GM23338 (cell line): ENCODE measurements at regions not wholly inside any gene's neighbourhood (a gene's known extent, or its start where the extent isn't known, plus 50 kb on each side); places are given as distances from the start of the nearest gene placed in this dataset.

Experiments used
- ATAC-seq: fragments of 200-7000 bp; cut with Tn5 transposase; 3 replicates; pipeline ENCODE4 v1.9.1; 2020
- DNase-seq: peaks from one replicate; pipeline ENCODE4 v3.0.0-alpha.2; 2015; ENCODE audit warnings: low spot score
- H2AFZ ChIP-seq: fragments of 200-600 bp; sonication (generic); 2 replicates; pipeline ENCODE4 v1.8.0; 2016; ENCODE audit warnings: antibody characterized with exemption, mild to moderate bottlenecking, moderate library complexity
- H3F3A ChIP-seq: fragments of 200-600 bp; sonication (generic); replicated peaks from 2 replicates; pipeline ENCODE4 v1.8.0; 2017; ENCODE audit warnings: antibody characterized with exemption, mixed run types, low read depth
- H3K27ac ChIP-seq: fragments of 200-600 bp; sonication (generic); 2 replicates; pipeline ENCODE4 v1.6.1; 2016; ENCODE audit warnings: low read depth
- H3K27me3 ChIP-seq: fragments of 200-600 bp; sonication (generic); 2 replicates; pipeline ENCODE4 v1.8.0; 2016; ENCODE audit warnings: mild to moderate bottlenecking, mixed run types, moderate library complexity; ENCODE audit not compliant: insufficient read depth
- H3K36me3 ChIP-seq: fragments of 200-600 bp; sonication (generic); 2 replicates; pipeline ENCODE4 v1.8.0; 2016; ENCODE audit warnings: mild to moderate bottlenecking; ENCODE audit not compliant: insufficient read depth
- H3K4me1 ChIP-seq: fragments of 200-600 bp; sonication (generic); 2 replicates; pipeline ENCODE4 v1.8.0; 2016; ENCODE audit warnings: mild to moderate bottlenecking, moderate library complexity; ENCODE audit not compliant: insufficient read depth
- H3K4me2 ChIP-seq: fragments of 200-600 bp; sonication (generic); 2 replicates; pipeline ENCODE4 v1.7.1; 2017; ENCODE audit warnings: mixed run types
- H3K4me3 ChIP-seq: fragments of 200-600 bp; sonication (generic); 2 replicates; pipeline ENCODE4 v1.6.1; 2016; ENCODE audit warnings: mixed run types
- H3K79me2 ChIP-seq: fragments of 200-600 bp; sonication (generic); replicated peaks from 2 replicates; pipeline ENCODE4 v1.8.0; 2017; ENCODE audit warnings: mild to moderate bottlenecking; ENCODE audit not compliant: insufficient read depth
- H3K9me2 ChIP-seq: fragments of 200-600 bp; sonication (generic); 2 replicates; pipeline ENCODE4 v1.8.0; 2017; ENCODE audit not compliant: insufficient read depth
- H4K20me1 ChIP-seq: fragments of 200-600 bp; sonication (generic); replicated peaks from 2 replicates; pipeline ENCODE4 v1.8.0; 2017; ENCODE audit warnings: mild to moderate bottlenecking; ENCODE audit not compliant: insufficient read depth
- H3K27ac Mint-ChIP-seq: 2 replicates; pipeline ENCODE4 v1.8.0; 2020; ENCODE audit warnings: inconsistent platforms, mild to moderate bottlenecking, moderate library complexity, mixed read lengths
- H3K27me3 Mint-ChIP-seq: 3 replicates; pipeline ENCODE4 v1.8.0; 2022; ENCODE audit warnings: low read depth, mild to moderate bottlenecking, moderate library complexity, mixed read lengths, inconsistent platforms; ENCODE audit not compliant: insufficient read depth, poor library complexity
- H3K36me3 Mint-ChIP-seq: 3 replicates; pipeline ENCODE4 v1.8.0; 2021; ENCODE audit warnings: low read depth, mild to moderate bottlenecking, inconsistent platforms, moderate library complexity, mixed read lengths
- H3K4me1 Mint-ChIP-seq: 3 replicates; pipeline ENCODE4 v1.8.0; 2020; ENCODE audit warnings: mild to moderate bottlenecking, inconsistent platforms, mixed read lengths
- H3K4me3 Mint-ChIP-seq: 3 replicates; pipeline ENCODE4 v1.8.0; 2021; ENCODE audit warnings: moderate library complexity, mild to moderate bottlenecking, inconsistent platforms, mixed read lengths
- H3K9me3 Mint-ChIP-seq: 3 replicates; pipeline ENCODE4 v1.8.0; 2020; ENCODE audit warnings: moderate library complexity, mild to moderate bottlenecking, inconsistent platforms, mixed read lengths
- CREB1 ChIP-seq: fragments of 250-450 bp; sonication (Bioruptor Pico); IDR thresholded peaks from 2 replicates; pipeline ENCODE4 v1.5.0; 2020; ENCODE audit warnings: low read depth, mild to moderate bottlenecking, moderate library complexity
- ETS1 ChIP-seq: IDR thresholded peaks from 2 replicates; pipeline ENCODE4 v1.6.1; 2016; ENCODE audit warnings: antibody characterized with exemption
- EZH2 ChIP-seq: fragments of 200-600 bp; sonication (generic); IDR thresholded peaks from one replicate; pipeline ENCODE4 v1.8.0; 2017; ENCODE audit warnings: antibody characterized with exemption, mild to moderate bottlenecking, low read depth; ENCODE audit not compliant: unreplicated experiment
- EZH2phosphoT487 ChIP-seq: fragments of 200-600 bp; sonication (generic); IDR thresholded peaks from one replicate; pipeline ENCODE4 v1.8.1; 2018; ENCODE audit warnings: antibody characterized with exemption; ENCODE audit not compliant: unreplicated experiment
- JUNB ChIP-seq: IDR thresholded peaks from one replicate; pipeline ENCODE4 v1.6.1; 2016; ENCODE audit warnings: antibody characterized with exemption; ENCODE audit not compliant: unreplicated experiment
- NANOG ChIP-seq: IDR thresholded peaks from 2 replicates; pipeline ENCODE4 v1.6.1; 2016; ENCODE audit warnings: antibody characterized with exemption, borderline replicate concordance
- POLR2AphosphoS5 ChIP-seq: IDR thresholded peaks from 2 replicates; pipeline ENCODE4 v1.6.1; 2016; ENCODE audit warnings: antibody characterized with exemption, low read depth
- ZNF114 ChIP-seq: fragments of 250-450 bp; sonication (Bioruptor Pico); IDR thresholded peaks from 2 replicates; pipeline ENCODE4 v1.5.0; 2020; ENCODE audit warnings: mild to moderate bottlenecking, moderate library complexity
- ZNF331 ChIP-seq: fragments of 250-450 bp; sonication (Bioruptor Pico); IDR thresholded peaks from 2 replicates; pipeline ENCODE4 v1.5.0; 2020; ENCODE audit warnings: low read depth, mild to moderate bottlenecking, moderate library complexity
- ZNF462 ChIP-seq: fragments of 250-450 bp; sonication (Bioruptor Pico); IDR thresholded peaks from 2 replicates; pipeline ENCODE4 v1.5.0; 2020; ENCODE audit warnings: mild to moderate bottlenecking, moderate library complexity
- TF ChIP-seq, protein P1 (sequence below), 2 experiments: fragments of 200-600 bp in 1 of 2; sonication (generic) in 1 of 2; conservative IDR thresholded peaks; 2 replicates each; pipeline versions ENCODE4 v1.5.1 to v1.6.1; 2016 to 2017; ENCODE audit warnings: antibody characterized with exemption in 2 of 2, low read depth in 2 of 2, mild to moderate bottlenecking in 2 of 2, moderate library complexity in 1 of 2

DNA sequence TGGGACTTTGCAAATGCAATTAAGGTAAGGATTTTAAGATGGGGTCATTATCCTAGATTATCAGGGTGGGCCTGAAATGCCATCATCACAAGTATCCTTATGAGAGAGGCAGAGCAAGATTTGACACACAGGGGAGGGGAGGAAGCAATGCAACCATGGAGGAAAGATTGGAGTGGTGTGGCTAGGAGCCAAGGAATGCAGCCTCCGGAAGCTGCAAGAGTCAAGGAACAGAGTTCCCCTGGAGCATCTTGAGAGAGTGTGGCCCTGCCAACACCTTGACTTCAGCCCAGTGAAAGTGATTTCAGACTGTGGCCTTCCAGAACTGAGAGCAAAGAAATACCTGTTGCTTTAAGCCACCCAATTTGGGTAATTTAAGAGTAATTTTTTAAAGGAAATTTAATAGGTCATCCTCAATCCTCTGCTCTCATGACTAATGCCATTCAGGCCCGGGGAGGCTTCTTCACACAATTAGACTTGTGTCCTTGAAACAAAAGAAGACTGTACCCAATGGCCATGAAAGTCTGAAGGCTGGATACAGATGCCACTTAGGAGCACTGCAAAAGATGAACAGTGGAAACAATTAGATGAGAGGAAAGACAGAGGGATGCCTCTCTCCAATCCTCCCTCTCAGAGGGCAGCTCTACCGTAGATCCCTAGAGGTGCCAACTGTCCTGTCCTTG lies 250.3 kb upstream of the ID2 start (continued):
- TF ChIP-seq, protein P1, sequence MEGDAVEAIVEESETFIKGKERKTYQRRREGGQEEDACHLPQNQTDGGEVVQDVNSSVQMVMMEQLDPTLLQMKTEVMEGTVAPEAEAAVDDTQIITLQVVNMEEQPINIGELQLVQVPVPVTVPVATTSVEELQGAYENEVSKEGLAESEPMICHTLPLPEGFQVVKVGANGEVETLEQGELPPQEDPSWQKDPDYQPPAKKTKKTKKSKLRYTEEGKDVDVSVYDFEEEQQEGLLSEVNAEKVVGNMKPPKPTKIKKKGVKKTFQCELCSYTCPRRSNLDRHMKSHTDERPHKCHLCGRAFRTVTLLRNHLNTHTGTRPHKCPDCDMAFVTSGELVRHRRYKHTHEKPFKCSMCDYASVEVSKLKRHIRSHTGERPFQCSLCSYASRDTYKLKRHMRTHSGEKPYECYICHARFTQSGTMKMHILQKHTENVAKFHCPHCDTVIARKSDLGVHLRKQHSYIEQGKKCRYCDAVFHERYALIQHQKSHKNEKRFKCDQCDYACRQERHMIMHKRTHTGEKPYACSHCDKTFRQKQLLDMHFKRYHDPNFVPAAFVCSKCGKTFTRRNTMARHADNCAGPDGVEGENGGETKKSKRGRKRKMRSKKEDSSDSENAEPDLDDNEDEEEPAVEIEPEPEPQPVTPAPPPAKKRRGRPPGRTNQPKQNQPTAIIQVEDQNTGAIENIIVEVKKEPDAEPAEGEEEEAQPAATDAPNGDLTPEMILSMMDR (conservative IDR thresholded peaks at IDR 0.05; ENCODE audit: low read depth in 2 of 2) = no peak
- TF ChIP-seq JUNB (no peak), ETS1 (no peak), EZH2phosphoT487 (no peak), CREB1 (CRISPR knock-in tag) (no peak), NANOG (no peak), POLR2AphosphoS5 (no peak)

GRCh38 chr2:8432706-8433336 lies 249.0 kb upstream of the ID2 start:
- peaks cover 3% of the 10 kb centered on the region; the same call in 1 of the 2 replicates for H3K9me2 ChIP-seq
- H3K36me3 ChIP-seq = no peaks in the 10 kb centered on the region
- no peak overlapping the region for H3K4me2 ChIP-seq
- H3K79me2 ChIP-seq = no peaks in the 10 kb centered on the region
- no peak overlapping the region for H3K4me3 ChIP-seq
- Mint-ChIP-seq H3K4me1 (peaks cover 10% of the 10 kb centered on the region), H3K36me3 (0 out of 3 replicates have a peak, but pooled peaks cover 5% of the 10 kb centered on the region), H3K4me3 (no peak overlapping the region), H3K27me3 (peaks cover 4% of the 10 kb centered on the region), H3K27ac (no peak overlapping the region), H3K9me3 (peaks cover 8% of the 10 kb centered on the region)
- TF ChIP-seq POLR2AphosphoS5 (no peak), CREB1 (CRISPR knock-in tag) (no peak), JUNB (no peak), NANOG (no peak), ZNF462 (CRISPR knock-in tag) (no peak), ZNF114 (CRISPR knock-in tag) (no peak), EZH2 (no peak), ZNF331 (CRISPR knock-in tag) (no peak), EZH2phosphoT487 (no peak)
- TF ChIP-seq, protein P1 (conservative IDR thresholded peaks at IDR 0.05; ENCODE audit: low read depth in 2 of 2) = no peak
- no peaks in the 10 kb centered on the region for H3K27me3 ChIP-seq
- H2AFZ ChIP-seq = no peak overlapping the region
- no peaks in the 10 kb centered on the region for H3F3A ChIP-seq
- DNase-seq = no peak
- no peak overlapping the region for H3K27ac ChIP-seq
- no peak for ATAC-seq
- no peaks in the 10 kb centered on the region for H4K20me1 ChIP-seq
- peaks cover 14% of the 10 kb centered on the region for H3K4me1 ChIP-seq
